HepG2 (cell line): ENCODE measurements at regions not wholly inside any gene's neighbourhood (a gene's known extent, or its start where the extent isn't known, plus 50 kb on each side); places are given as distances from the start of the nearest gene placed in this dataset.

Experiments
- ATAC-seq: fragments of 200-7000 bp; cut with Tn5 transposase; 3 replicates; pipeline ENCODE4 v1.9.1; 2020; ENCODE audit warnings: mild to moderate bottlenecking, moderate library complexity
- BruUV-seq: library from RNA; stranded (reverse); fragments of 400-500 nt; replicated peaks from 2 replicates; lab custom pipeline; 2021; lab: Mats Ljungman, UMichigan
- CTCF ChIA-PET: fragments of 300-600 bp; formaldehyde crosslinking; extraction: SDS; loops from one replicate; lab custom pipeline; 2021; ENCODE audit warnings: low total read pairs, inconsistent platforms, low intra/inter-chr PET ratio; lab: Yijun Ruan, JAX
- POLR2A ChIA-PET: fragments of 350-600 bp; sonication (Branson Sonifier 250); formaldehyde crosslinking; loops from one replicate; lab custom pipeline; 2020; ENCODE audit warnings: antibody characterized with exemption, inconsistent platforms; lab: Yijun Ruan, JAX
- DNase-seq: peaks from one replicate; pipeline ENCODE4 v3.0.0-alpha.2; 2015; ENCODE audit warnings: low spot score
- FAIRE-seq: peaks from 3 replicates; lab custom pipeline; 2011; peaks lifted over from hg19 to GRCh38; lab: Jason Lieb, UNC
- H2AFZ ChIP-seq: one replicate; pipeline ENCODE4 v1.6.1; 2011; ENCODE audit warnings: low read length, inconsistent platforms
- H3K27ac ChIP-seq: fragments of 300-600 bp; 3 replicates; pipeline ENCODE4 v1.8.0; 2011; ENCODE audit warnings: mixed run types, mild to moderate bottlenecking, mixed read lengths, low read length, inconsistent platforms; ENCODE audit not compliant: insufficient read depth; ENCODE audit errors: extremely low read length
- H3K27me3 ChIP-seq, 2 experiments: fragments of 200-600 bp in 1 of 2; 2 replicates in 1 of 2; 3 replicates in 1 of 2; pipeline versions ENCODE4 v1.6.0 to v1.8.0; 2011; ENCODE audit warnings: low read length in 2 of 2, mild to moderate bottlenecking in 2 of 2, moderate library complexity in 2 of 2, inconsistent platforms in 1 of 2; ENCODE audit not compliant: insufficient read depth in 2 of 2, control insufficient read depth in 1 of 2
- H3K36me3 ChIP-seq, 2 experiments: fragments of 200-600 bp in 1 of 2; replicated peaks in 1 of 2; 2 replicates in 1 of 2; 3 replicates in 1 of 2; pipeline versions ENCODE4 v1.5.1 to v1.8.0; 2011; ENCODE audit warnings: low read length in 2 of 2, inconsistent platforms in 1 of 2; ENCODE audit not compliant: insufficient read depth in 2 of 2, control insufficient read depth in 1 of 2
- H3K4me1 ChIP-seq: 2 replicates; pipeline ENCODE4 v1.5.1; 2012; ENCODE audit warnings: low read length, inconsistent platforms; ENCODE audit not compliant: insufficient read depth
- H3K4me2 ChIP-seq: 2 replicates; pipeline ENCODE4 v1.6.0; 2011; ENCODE audit warnings: low read depth, low read length, inconsistent platforms
- H3K4me3 ChIP-seq, 3 experiments: fragments of 200-600 bp in 1 of 3; sonication (generic), shearing (Covaris generic) in 1 of 3; replicated peaks in 1 of 3; 2 replicates each; pipeline ENCODE4 v1.5.1; 2011 to 2016; ENCODE audit warnings: low read length in 3 of 3, inconsistent platforms in 2 of 3, low read depth in 2 of 3, mild to moderate bottlenecking in 2 of 3, control low read depth in 1 of 3, mixed read lengths in 1 of 3; ENCODE audit not compliant: insufficient read depth in 1 of 3
- H3K79me2 ChIP-seq: one replicate; pipeline ENCODE4 v1.6.1; 2011; ENCODE audit warnings: low read length, inconsistent platforms; ENCODE audit not compliant: insufficient read depth
- H3K9ac ChIP-seq: 2 replicates; pipeline ENCODE4 v1.6.0; 2011; ENCODE audit warnings: mild to moderate bottlenecking, low read depth, low read length, inconsistent platforms; ENCODE audit not compliant: insufficient read depth
- H3K9me3 ChIP-seq: 2 replicates; pipeline ENCODE4 v1.5.1; 2012; ENCODE audit warnings: mild to moderate bottlenecking, low read length
- H4K20me1 ChIP-seq: 2 replicates; pipeline ENCODE4 v1.6.0; 2011; ENCODE audit warnings: inconsistent platforms, mild to moderate bottlenecking, low read length, moderate library complexity; ENCODE audit not compliant: insufficient read depth
- CENPBD1 ChIP-seq: sonication (generic); formaldehyde crosslinking; IDR thresholded peaks from 2 replicates; pipeline ENCODE4 v1.8.0; 2022; ENCODE audit warnings: missing genetic modification reagents, low read depth, mild to moderate bottlenecking, borderline replicate concordance
- DNMT1 ChIP-seq: sonication (generic); formaldehyde crosslinking; IDR thresholded peaks from 2 replicates; pipeline ENCODE4 v1.5.1; 2020; ENCODE audit warnings: mild to moderate bottlenecking, missing genetic modification reagents
- DR1 ChIP-seq: sonication (generic); formaldehyde crosslinking; IDR thresholded peaks from 2 replicates; pipeline ENCODE4 v1.8.0; 2021; ENCODE audit warnings: mild to moderate bottlenecking, missing genetic modification reagents, inconsistent platforms
- FOXO1 ChIP-seq: sonication (generic); formaldehyde crosslinking; IDR thresholded peaks from 2 replicates; pipeline ENCODE4 v1.4.0; 2020; ENCODE audit warnings: missing genetic modification reagents
- IKZF4 ChIP-seq: sonication (generic); formaldehyde crosslinking; IDR thresholded peaks from 2 replicates; pipeline ENCODE4 v1.5.1; 2020; ENCODE audit warnings: borderline replicate concordance, mild to moderate bottlenecking, low read depth, missing genetic modification reagents; ENCODE audit errors: not compliant biosample characterization
- SAP130 ChIP-seq: IDR thresholded peaks from 2 replicates; pipeline ENCODE4 v1.6.1; 2016; ENCODE audit warnings: low read depth
- ZBTB20 ChIP-seq: sonication (generic); formaldehyde crosslinking; IDR thresholded peaks from 2 replicates; pipeline ENCODE4 v1.8.1; 2023; ENCODE audit warnings: missing genetic modification reagents, low read depth, mild to moderate bottlenecking, borderline replicate concordance
- ZEB1 ChIP-seq: IDR thresholded peaks from 2 replicates; pipeline ENCODE4 v1.6.1; 2012; ENCODE audit warnings: mild to moderate bottlenecking, low read depth, inconsistent platforms; ENCODE audit not compliant: insufficient replicate concordance
- ZFP90 ChIP-seq: sonication (generic); formaldehyde crosslinking; IDR thresholded peaks from 2 replicates; pipeline ENCODE4 v1.8.0; 2022; ENCODE audit warnings: missing genetic modification reagents, mild to moderate bottlenecking, inconsistent platforms, borderline replicate concordance
- ZMYM4 ChIP-seq: sonication (generic); formaldehyde crosslinking; IDR thresholded peaks from 2 replicates; pipeline ENCODE4 v1.8.1; 2023; ENCODE audit warnings: mild to moderate bottlenecking, missing genetic modification reagents
- ZNF263 ChIP-seq: sonication (generic); formaldehyde crosslinking; IDR thresholded peaks from 2 replicates; pipeline ENCODE4 v1.4.0; 2020; ENCODE audit warnings: missing genetic modification reagents
- ZNF350 ChIP-seq: sonication (generic); formaldehyde crosslinking; IDR thresholded peaks from 2 replicates; pipeline ENCODE4 v1.4.0; 2020; ENCODE audit warnings: mild to moderate bottlenecking, low read depth, missing genetic modification reagents, borderline replicate concordance
- ZNF543 ChIP-seq: sonication (generic); formaldehyde crosslinking; IDR thresholded peaks from 2 replicates; pipeline ENCODE4 v1.4.0; 2020; ENCODE audit warnings: mild to moderate bottlenecking, missing genetic modification reagents
- ZNF607 ChIP-seq: sonication (generic); formaldehyde crosslinking; IDR thresholded peaks from 2 replicates; pipeline ENCODE4 v1.5.1; 2020; ENCODE audit warnings: missing genetic modification reagents, mild to moderate bottlenecking, borderline replicate concordance
- ZNF639 ChIP-seq: conservative IDR thresholded peaks from 2 replicates; pipeline ENCODE4 v1.6.1; 2018; ENCODE audit warnings: missing genetic modification reagents
- ZNF746 ChIP-seq: sonication (generic); formaldehyde crosslinking; IDR thresholded peaks from 2 replicates; pipeline ENCODE4 v1.8.0; 2022; ENCODE audit warnings: mild to moderate bottlenecking, missing genetic modification reagents
- ZNF772 ChIP-seq: sonication (generic); formaldehyde crosslinking; IDR thresholded peaks from 2 replicates; pipeline ENCODE4 v1.5.0; 2020; ENCODE audit warnings: mild to moderate bottlenecking, missing genetic modification reagents
- ZNF775 ChIP-seq: sonication (generic); formaldehyde crosslinking; IDR thresholded peaks from 2 replicates; pipeline ENCODE4 v1.4.0; 2020; ENCODE audit warnings: missing genetic modification reagents, mild to moderate bottlenecking, moderate library complexity, borderline replicate concordance
- WGBS: methylation state at CpG from one replicate; pipeline ENCODE4 v1.1.6; 2017; ENCODE audit warnings: low lambda C conversion rate; 5-methylcytosine and 5-hydroxymethylcytosine counted together
- in situ Hi-C: cut with HindIII; loops from 2 replicates; pipeline ENCODE4 v1.10.0; 2017; ENCODE audit warnings: low pct_unique_long_range_greater_than_20kb; ENCODE audit not compliant: extremely low pct_ligation_motif_present
- intact Hi-C: fragments of 100-400 bp; cut with micrococcal nuclease; formaldehyde crosslinking; loops from one replicate; pipeline ENCODE4 v1.10.0; 2022; ENCODE audit not compliant: unreplicated experiment
- TF ChIP-seq, protein P1 (sequence below): sonication (generic); formaldehyde crosslinking; IDR thresholded peaks from 2 replicates; pipeline ENCODE4 v1.8.0; 2023; ENCODE audit warnings: mild to moderate bottlenecking, missing genetic modification reagents

DNA sequence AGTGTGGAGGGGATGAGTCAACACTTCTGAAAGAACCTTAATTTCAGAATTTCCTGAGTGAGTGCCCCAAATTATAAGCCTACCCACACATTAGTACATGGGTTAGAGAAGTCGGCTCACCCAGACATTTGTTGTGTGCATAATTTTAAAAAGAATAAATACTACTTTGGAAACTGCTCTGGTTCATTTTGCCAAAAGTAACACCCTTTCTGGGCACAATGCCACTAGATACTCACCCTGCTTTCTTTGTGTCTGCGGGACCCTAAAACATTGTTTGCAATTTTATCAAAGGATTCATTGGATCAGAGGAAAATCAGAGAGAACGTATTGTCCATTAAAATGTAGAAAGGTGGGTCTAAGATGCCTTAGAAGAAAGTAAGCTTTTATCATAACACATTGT, 245.5 kb upstream of the NRP1 start:
- no peaks in the 10 kb centered on the region for H3K79me2 ChIP-seq
- H3K27me3 ChIP-seq, result no peaks in the 10 kb centered on the region
- H3K9ac ChIP-seq, result no peak overlapping the region
- H3K4me1 ChIP-seq, result no peaks in the 10 kb centered on the region
- CTCF ChIA-PET, result no interaction called here
- H3K36me3 ChIP-seq, result no peaks in the 10 kb centered on the region
- H2AFZ ChIP-seq, result no peak overlapping the region
- no peaks in the 10 kb centered on the region for H3K9me3 ChIP-seq
- 61% methylated on average over 3 of the region's 3 CpGs for WGBS
- H3K27ac ChIP-seq, result no peak overlapping the region
- in situ Hi-C loops, result no loop called here
- H3K4me3 ChIP-seq, result no peak overlapping the region
- DNase-seq (no peak), ATAC-seq (no peak), FAIRE-seq (no peak)
- no peaks in the 10 kb centered on the region for H4K20me1 ChIP-seq
- POLR2A ChIA-PET, result no interaction called here
- no peak overlapping the region for H3K4me2 ChIP-seq
- intact Hi-C loops, result no loop called here
- BruUV-seq, result no TSS peak
- TF ChIP-seq CENPBD1 (CRISPR knock-in tag) (no peak), ZNF639 (CRISPR knock-in tag) (no peak), ZNF607 (CRISPR knock-in tag) (no peak), ZNF543 (no peak), ZFP90 (CRISPR knock-in tag) (no peak)

- Histone ChIP-seq H3K27ac (no peak overlapping the region), H3K79me2 (no peaks in the 10 kb centered on the region), H4K20me1 (no peaks in the 10 kb centered on the region), H3K36me3 (no peaks in the 10 kb centered on the region), H3K4me3 (no peak overlapping the region), H3K4me1 (no peaks in the 10 kb centered on the region), H3K4me2 (no peak overlapping the region), H3K9me3 (no peaks in the 10 kb centered on the region), H3K9ac (no peak overlapping the region), H2AFZ (no peak overlapping the region), H3K27me3 (no peaks in the 10 kb centered on the region)
- DNase-seq, result no peak
- in situ Hi-C loops, result no loop called here
- POLR2A ChIA-PET, result no interaction called here
- 7% methylated on average over 2 of the region's 2 CpGs for WGBS
- no TSS peak for BruUV-seq
- no peak for FAIRE-seq
- ATAC-seq, result no peak
- intact Hi-C loops, result no loop called here
- CTCF ChIA-PET, result no interaction called here
- no peak for TF ChIP-seq SAP130 (CRISPR knock-in tag)
- TF ChIP-seq ZBTB20 (CRISPR knock-in tag), result no peak
- no peak for TF ChIP-seq DNMT1
- TF ChIP-seq DR1 (CRISPR knock-in tag), result no peak
- no peak for TF ChIP-seq ZEB1
- TF ChIP-seq ZNF263, result no peak
- TF ChIP-seq, protein P1, sequence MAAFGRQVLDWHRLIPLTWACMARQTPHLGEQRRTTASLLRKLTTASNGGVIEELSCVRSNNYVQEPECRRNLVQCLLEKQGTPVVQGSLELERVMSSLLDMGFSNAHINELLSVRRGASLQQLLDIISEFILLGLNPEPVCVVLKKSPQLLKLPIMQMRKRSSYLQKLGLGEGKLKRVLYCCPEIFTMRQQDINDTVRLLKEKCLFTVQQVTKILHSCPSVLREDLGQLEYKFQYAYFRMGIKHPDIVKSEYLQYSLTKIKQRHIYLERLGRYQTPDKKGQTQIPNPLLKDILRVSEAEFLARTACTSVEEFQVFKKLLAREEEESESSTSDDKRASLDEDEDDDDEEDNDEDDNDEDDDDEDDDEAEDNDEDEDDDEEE (CRISPR knock-in tag), result no peak
- TF ChIP-seq ZNF350, result no peak
- TF ChIP-seq ZMYM4 (CRISPR knock-in tag), result no peak
- TF ChIP-seq ZNF746 (CRISPR knock-in tag), result no peak
- TF ChIP-seq IKZF4 (CRISPR knock-in tag), result no peak
- TF ChIP-seq FOXO1 (CRISPR knock-in tag), result no peak
- TF ChIP-seq ZNF775 (CRISPR knock-in tag), result no peak
- no peak for TF ChIP-seq ZNF772 (CRISPR knock-in tag)
- no peak for TF ChIP-seq ZNF607 (CRISPR knock-in tag)
Observed at GRCh38 chr10:33573606-33574005, 239.1 kb upstream of the NRP1 start.
